HEK293 (cell line): ENCODE measurements at regions not wholly inside any gene's neighbourhood (a gene's known extent, or its start where the extent isn't known, plus 50 kb on each side); places are given as distances from the start of the nearest gene placed in this dataset.
"Not testable (repeated sequence)": the region's sequence is repeated elsewhere in the genome, so short reads cannot be mapped to it uniquely, and the experiment has no call there.

ENCODE experiments used
- SP2 ChIP-seq: fragments of 450-650 bp; formaldehyde crosslinking; IDR thresholded peaks from 2 replicates; pipeline ENCODE4 v1.5.1; 2016; ENCODE audit warnings: missing biosample characterization, missing genetic modification characterization
- ZNF174 ChIP-seq: fragments of 450-650 bp; formaldehyde crosslinking; IDR thresholded peaks from 2 replicates; pipeline ENCODE4 v1.5.0; 2017; ENCODE audit warnings: missing biosample characterization, mild to moderate bottlenecking, missing genetic modification characterization
- ZNF274 ChIP-seq, 2 experiments: fragments of 200-500 bp in 1 of 2; fragments of 450-650 bp in 1 of 2; sonication (Bioruptor generic) in 1 of 2; formaldehyde crosslinking in 1 of 2; IDR thresholded peaks; 2 replicates each; pipeline versions ENCODE4 v1.5.1 to v1.6.1; 2014 to 2016; ENCODE audit warnings: borderline replicate concordance in 1 of 2, inconsistent platforms in 1 of 2, low read length in 1 of 2, missing biosample characterization in 1 of 2, missing genetic modification characterization in 1 of 2
- ZNF324 ChIP-seq: fragments of 450-650 bp; formaldehyde crosslinking; IDR thresholded peaks from 2 replicates; pipeline ENCODE4 v1.5.1; 2016; ENCODE audit warnings: missing biosample characterization, missing genetic modification characterization
- ZNF530 ChIP-seq: fragments of 450-650 bp; formaldehyde crosslinking; IDR thresholded peaks from 2 replicates; pipeline ENCODE4 v1.5.1; 2016; ENCODE audit warnings: low read depth, missing biosample characterization, missing genetic modification characterization
- ZNF623 ChIP-seq: fragments of 450-650 bp; formaldehyde crosslinking; IDR thresholded peaks from 2 replicates; pipeline ENCODE4 v1.5.1; 2016; ENCODE audit warnings: missing biosample characterization, missing genetic modification characterization
- TF ChIP-seq, protein P1 (sequence below): fragments of 450-650 bp; formaldehyde crosslinking; IDR thresholded peaks from 2 replicates; pipeline ENCODE4 v1.5.1; 2016; ENCODE audit warnings: missing biosample characterization, missing genetic modification characterization

DNA sequence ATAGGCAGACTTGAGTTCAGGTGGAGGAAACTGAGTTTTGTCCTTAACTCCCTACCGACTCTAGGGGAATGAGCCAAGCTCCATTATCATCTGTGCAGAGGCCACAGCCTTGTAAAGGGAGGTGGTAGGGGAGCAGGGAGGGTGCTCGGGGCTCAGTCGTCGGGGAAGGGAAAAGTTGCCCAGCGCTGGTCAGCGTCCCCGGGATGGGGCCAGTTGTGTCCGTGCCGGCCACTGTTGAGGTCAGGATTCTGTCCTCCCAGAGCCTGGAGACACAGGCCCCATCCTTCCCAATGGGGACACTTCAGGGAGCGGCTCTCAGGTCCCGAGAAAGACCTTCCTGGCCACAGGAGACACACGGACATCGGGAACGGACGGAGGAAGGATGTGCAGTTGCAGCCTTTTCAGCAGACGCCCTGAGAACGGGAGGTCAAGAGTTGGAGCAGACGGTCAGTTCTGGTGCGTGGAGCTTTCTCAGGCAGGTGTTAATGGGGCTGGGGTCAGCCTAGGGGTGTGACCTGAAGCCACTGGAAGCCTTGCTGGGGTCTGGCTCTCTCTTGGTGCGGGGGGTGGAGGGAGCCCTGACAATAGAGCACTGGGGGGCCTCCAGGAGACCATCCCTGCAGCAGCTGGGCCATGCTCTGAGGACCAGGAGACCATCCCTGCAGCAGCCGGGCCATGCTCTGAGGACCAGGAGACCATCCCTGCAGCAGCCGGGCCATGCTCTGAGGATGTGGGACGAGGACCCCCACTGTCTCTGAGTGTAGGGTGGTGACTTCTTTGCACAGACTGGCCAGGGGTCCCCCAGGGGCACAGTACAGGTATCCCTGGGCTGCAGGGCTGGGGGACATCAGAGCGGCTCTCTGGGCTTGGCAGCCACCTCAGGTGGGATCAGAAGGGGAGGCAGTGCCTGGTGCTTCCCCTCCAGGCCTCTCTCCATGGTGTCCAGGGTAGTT is 394.7 kb downstream of the TMEM121 start:
- not testable (repeated sequence) for TF ChIP-seq ZNF623; ZNF174; ZNF530 (tag by site-specific recombination); ZNF324 (tag by site-specific recombination); ZNF274 (IDR thresholded peaks at IDR 0.05; ENCODE audit: low read length); ZNF274 (tag by site-specific recombination; IDR thresholded peaks at IDR 0.05; ENCODE audit: borderline replicate concordance); SP2 (tag by site-specific recombination)
- TF ChIP-seq, protein P1, sequence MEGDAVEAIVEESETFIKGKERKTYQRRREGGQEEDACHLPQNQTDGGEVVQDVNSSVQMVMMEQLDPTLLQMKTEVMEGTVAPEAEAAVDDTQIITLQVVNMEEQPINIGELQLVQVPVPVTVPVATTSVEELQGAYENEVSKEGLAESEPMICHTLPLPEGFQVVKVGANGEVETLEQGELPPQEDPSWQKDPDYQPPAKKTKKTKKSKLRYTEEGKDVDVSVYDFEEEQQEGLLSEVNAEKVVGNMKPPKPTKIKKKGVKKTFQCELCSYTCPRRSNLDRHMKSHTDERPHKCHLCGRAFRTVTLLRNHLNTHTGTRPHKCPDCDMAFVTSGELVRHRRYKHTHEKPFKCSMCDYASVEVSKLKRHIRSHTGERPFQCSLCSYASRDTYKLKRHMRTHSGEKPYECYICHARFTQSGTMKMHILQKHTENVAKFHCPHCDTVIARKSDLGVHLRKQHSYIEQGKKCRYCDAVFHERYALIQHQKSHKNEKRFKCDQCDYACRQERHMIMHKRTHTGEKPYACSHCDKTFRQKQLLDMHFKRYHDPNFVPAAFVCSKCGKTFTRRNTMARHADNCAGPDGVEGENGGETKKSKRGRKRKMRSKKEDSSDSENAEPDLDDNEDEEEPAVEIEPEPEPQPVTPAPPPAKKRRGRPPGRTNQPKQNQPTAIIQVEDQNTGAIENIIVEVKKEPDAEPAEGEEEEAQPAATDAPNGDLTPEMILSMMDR (tag by site-specific recombination), result not testable (repeated sequence)
